H9 (cell line): ENCODE measurements at regions not wholly inside any gene's neighbourhood (a gene's known extent, or its start where the extent isn't known, plus 50 kb on each side); places are given as distances from the start of the nearest gene placed in this dataset.
A peak's percentile ranks its signal among the peaks of the same experiment; 100 is the strongest.

ENCODE experiments used
- DNase-seq: peaks from one replicate; pipeline ENCODE4 v3.0.0-alpha.2; 2017
- H2AFZ ChIP-seq: one replicate; pipeline ENCODE4 v1.6.1; 2013; ENCODE audit warnings: mild to moderate bottlenecking, low read length, control low read depth, moderate library complexity
- H2AK5ac ChIP-seq: 2 replicates; pipeline ENCODE4 v1.6.1; 2013; ENCODE audit warnings: low read length, control low read depth, mixed read lengths; ENCODE audit not compliant: insufficient read length
- H2BK120ac ChIP-seq: one replicate; pipeline ENCODE4 v1.6.1; 2013; ENCODE audit warnings: low read depth, mild to moderate bottlenecking, low read length, control low read depth, inconsistent platforms; ENCODE audit not compliant: poor library complexity, severe bottlenecking
- H2BK12ac ChIP-seq: 2 replicates; pipeline ENCODE4 v1.6.1; 2013; ENCODE audit warnings: low read length, control low read depth, mixed read lengths, low read depth; ENCODE audit not compliant: insufficient read length
- H2BK15ac ChIP-seq: 2 replicates; pipeline ENCODE4 v1.6.1; 2013; ENCODE audit warnings: low read depth, low read length, control low read depth
- H2BK20ac ChIP-seq: one replicate; pipeline ENCODE4 v1.6.1; 2013; ENCODE audit warnings: low read depth, mild to moderate bottlenecking, low read length, control low read depth, inconsistent platforms; ENCODE audit not compliant: poor library complexity, severe bottlenecking
- H2BK5ac ChIP-seq: 2 replicates; pipeline ENCODE4 v1.6.1; 2013; ENCODE audit warnings: low read length, control low read depth, mixed read lengths; ENCODE audit not compliant: insufficient read length
- H3K14ac ChIP-seq: 2 replicates; pipeline ENCODE4 v1.6.1; 2013; ENCODE audit warnings: low read length, control low read depth; ENCODE audit not compliant: insufficient read depth
- H3K18ac ChIP-seq: 2 replicates; pipeline ENCODE4 v1.6.1; 2013; ENCODE audit warnings: low read depth, mild to moderate bottlenecking, mixed read lengths, low read length, control low read depth; ENCODE audit not compliant: insufficient read length
- H3K23ac ChIP-seq: 2 replicates; pipeline ENCODE4 v1.6.1; 2013; ENCODE audit warnings: low read length, control low read depth, mixed read lengths, low read depth; ENCODE audit not compliant: insufficient read length
- H3K23me2 ChIP-seq: 2 replicates; pipeline ENCODE4 v1.6.1; 2013; ENCODE audit warnings: low read depth, mild to moderate bottlenecking, mixed read lengths, low read length, control low read depth; ENCODE audit not compliant: insufficient read length, poor library complexity, severe bottlenecking
- H3K27ac ChIP-seq: 2 replicates; pipeline ENCODE4 v1.5.1; 2013; ENCODE audit warnings: low read length, control low read depth, mixed read lengths, low read depth; ENCODE audit not compliant: insufficient read length
- H3K27me3 ChIP-seq: 2 replicates; pipeline ENCODE4 v1.6.1; 2013; ENCODE audit warnings: low read length, control low read depth, inconsistent platforms; ENCODE audit not compliant: insufficient read depth
- H3K4ac ChIP-seq: 2 replicates; pipeline ENCODE4 v1.6.1; 2013; ENCODE audit warnings: low read depth, mild to moderate bottlenecking, control low read depth, inconsistent platforms, low read length, moderate library complexity
- H3K4me1 ChIP-seq: 2 replicates; pipeline ENCODE4 v1.6.1; 2013; ENCODE audit warnings: low read length, control low read depth, inconsistent platforms; ENCODE audit not compliant: insufficient read depth
- H3K4me2 ChIP-seq: 2 replicates; pipeline ENCODE4 v1.6.1; 2013; ENCODE audit warnings: low read length, control low read depth, mixed read lengths; ENCODE audit not compliant: insufficient read length, insufficient read depth
- H3K56ac ChIP-seq: 2 replicates; pipeline ENCODE4 v1.6.1; 2013; ENCODE audit warnings: low read depth, mild to moderate bottlenecking, mixed read lengths, low read length, control low read depth; ENCODE audit not compliant: insufficient read length
- H3K79me1 ChIP-seq: 2 replicates; pipeline ENCODE4 v1.6.1; 2013; ENCODE audit warnings: low read depth, mild to moderate bottlenecking, moderate library complexity, low read length, control low read depth, inconsistent platforms; ENCODE audit not compliant: insufficient read depth, poor library complexity, severe bottlenecking
- H3K79me2 ChIP-seq: 2 replicates; pipeline ENCODE4 v1.6.1; 2013; ENCODE audit warnings: low read length, control low read depth, inconsistent platforms; ENCODE audit not compliant: insufficient read depth
- H3K9ac ChIP-seq: 2 replicates; pipeline ENCODE4 v1.6.1; 2013; ENCODE audit warnings: low read length, control low read depth, mixed read lengths; ENCODE audit not compliant: insufficient read length; ENCODE audit errors: extremely low read depth
- H3K9me3 ChIP-seq: one replicate; pipeline ENCODE4 v1.6.1; 2013; ENCODE audit warnings: low read depth, low read length, inconsistent platforms; ENCODE audit not compliant: control insufficient read depth
- H3T11ph ChIP-seq: one replicate; pipeline ENCODE4 v1.6.1; 2013; ENCODE audit warnings: mild to moderate bottlenecking, low read length, control low read depth, inconsistent platforms
- H4K20me1 ChIP-seq: one replicate; pipeline ENCODE4 v1.6.1; 2013; ENCODE audit not compliant: control insufficient read depth, insufficient read length, insufficient read depth
- H4K5ac ChIP-seq: 2 replicates; pipeline ENCODE4 v1.6.1; 2013; ENCODE audit warnings: low read depth, mild to moderate bottlenecking, mixed read lengths, low read length, control low read depth; ENCODE audit not compliant: insufficient read length
- H4K8ac ChIP-seq: replicated peaks from 2 replicates; pipeline ENCODE4 v1.6.1; 2013; ENCODE audit warnings: low read length, control low read depth, mixed read lengths, low read depth; ENCODE audit not compliant: insufficient read length
- H4K91ac ChIP-seq: 2 replicates; pipeline ENCODE4 v1.6.1; 2013; ENCODE audit warnings: low read depth, mild to moderate bottlenecking, moderate library complexity, mixed read lengths, low read length, control low read depth; ENCODE audit not compliant: insufficient read length
- H3K27ac Mint-ChIP-seq, 3 experiments: 2 replicates in 2 of 3; 3 replicates in 1 of 3; pipeline ENCODE4 v1.8.0; 2020 to 2021; ENCODE audit warnings: mixed read lengths in 3 of 3, mild to moderate bottlenecking in 1 of 3, moderate library complexity in 1 of 3
- H3K27me3 Mint-ChIP-seq: 2 replicates; pipeline ENCODE4 v1.8.0; 2021; ENCODE audit warnings: low read depth, mild to moderate bottlenecking, moderate library complexity, mixed read lengths
- H3K36me3 Mint-ChIP-seq, 3 experiments: 2 replicates in 2 of 3; 3 replicates in 1 of 3; pipeline ENCODE4 v1.8.0; 2020 to 2021; ENCODE audit warnings: low read depth in 3 of 3, mixed read lengths in 3 of 3; ENCODE audit not compliant: insufficient read depth in 1 of 3
- H3K4me1 Mint-ChIP-seq, 2 experiments: 2 replicates each; pipeline ENCODE4 v1.8.0; 2020; ENCODE audit warnings: mixed read lengths in 2 of 2
- H3K4me3 Mint-ChIP-seq, 2 experiments: 2 replicates in 1 of 2; 3 replicates in 1 of 2; pipeline ENCODE4 v1.8.0; 2020 to 2021; ENCODE audit warnings: mild to moderate bottlenecking in 2 of 2, mixed read lengths in 2 of 2, moderate library complexity in 1 of 2
- H3K9me3 Mint-ChIP-seq, 2 experiments: 2 replicates in 1 of 2; 3 replicates in 1 of 2; pipeline ENCODE4 v1.8.0; 2020; ENCODE audit warnings: mild to moderate bottlenecking in 2 of 2, mixed read lengths in 2 of 2, moderate library complexity in 1 of 2
- whole genome bisulfite sequencing: extraction: QIAGEN DNeasy Blood & Tissue Kit; methylation state at CpG from one replicate; pipeline ENCODE4 v1.1.7; 2013; ENCODE audit warnings: missing lambda C conversion rate, low lambda C conversion rate, mixed read lengths; ENCODE audit not compliant: insufficient read length; ENCODE audit errors: extremely low coverage; 5-methylcytosine and 5-hydroxymethylcytosine counted together
- TF ChIP-seq, protein P1 (sequence below): fragments of 200-600 bp; sonication (generic); conservative IDR thresholded peaks from 3 replicates; pipeline ENCODE4 v1.8.0; 2021; ENCODE audit warnings: antibody characterized with exemption, mild to moderate bottlenecking

DNA sequence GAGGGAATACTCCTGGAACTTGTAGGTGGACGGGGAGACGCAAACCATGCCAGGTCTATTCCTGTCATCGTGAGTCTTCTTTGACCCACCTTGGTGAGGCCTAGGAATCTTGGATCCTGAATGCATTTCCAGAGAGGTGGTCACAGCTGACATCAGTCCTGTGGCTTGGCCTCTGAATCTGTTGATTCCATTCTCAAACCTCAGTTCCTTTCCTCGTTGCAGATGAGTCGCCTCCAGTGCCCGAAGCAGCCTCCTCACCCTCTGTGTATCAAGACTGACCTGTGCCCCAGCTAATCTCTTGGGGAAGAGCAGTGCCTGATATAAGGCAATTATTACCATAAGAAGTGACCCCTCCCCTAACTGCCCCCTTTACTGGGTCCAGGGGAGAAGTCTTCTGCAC lies 118.1 kb downstream of the SMIM20 start:
- Histone ChIP-seq H3K56ac (no peak overlapping the region), H3K27ac (no peak overlapping the region), H2BK20ac (no peak overlapping the region), H3K4ac (no peak overlapping the region), H3K79me1 (no peaks in the 10 kb centered on the region), H3K9me3 (no peaks in the 10 kb centered on the region), H4K8ac (no peak overlapping the region), H2AK5ac (no peak overlapping the region), H2BK120ac (no peak overlapping the region), H3K79me2 (no peaks in the 10 kb centered on the region), H2AFZ (no peak overlapping the region), H4K91ac (no peak overlapping the region), H3K4me1 (peaks cover 3% of the 10 kb centered on the region), H2BK15ac (no peak overlapping the region), H3K4me2 (no peak overlapping the region), H2BK12ac (no peak overlapping the region), H3K18ac (no peak overlapping the region), H3K23ac (no peak overlapping the region), H2BK5ac (no peak overlapping the region), H3T11ph (no peak overlapping the region), H3K27me3 (no peaks in the 10 kb centered on the region), H4K20me1 (no peaks in the 10 kb centered on the region), H4K5ac (no peak overlapping the region), H3K9ac (no peak overlapping the region), H3K23me2 (peaks cover 22% of the 10 kb centered on the region), H3K14ac (no peak overlapping the region)
- no CpG with 5 or more reads among the region's 6 CpGs for WGBS
- H3K36me3 Mint-ChIP-seq: peaks cover 3 to 12% (median 9%) of the 10 kb centered on the region in 3 experiments; a peak in 6 of 7 replicates
- H3K27me3 Mint-ChIP-seq: peaks cover 2% of the 10 kb centered on the region; the same call in 1 of the 2 replicates
- no peak overlapping the region for H3K4me3 Mint-ChIP-seq
- H3K4me1 Mint-ChIP-seq: peaks cover 36 to 42% of the 10 kb centered on the region in 2 experiments
- H3K9me3 Mint-ChIP-seq: peaks cover 6 to 8% of the 10 kb centered on the region in 2 experiments
- no peak for DNase-seq
- TF ChIP-seq, protein P1, sequence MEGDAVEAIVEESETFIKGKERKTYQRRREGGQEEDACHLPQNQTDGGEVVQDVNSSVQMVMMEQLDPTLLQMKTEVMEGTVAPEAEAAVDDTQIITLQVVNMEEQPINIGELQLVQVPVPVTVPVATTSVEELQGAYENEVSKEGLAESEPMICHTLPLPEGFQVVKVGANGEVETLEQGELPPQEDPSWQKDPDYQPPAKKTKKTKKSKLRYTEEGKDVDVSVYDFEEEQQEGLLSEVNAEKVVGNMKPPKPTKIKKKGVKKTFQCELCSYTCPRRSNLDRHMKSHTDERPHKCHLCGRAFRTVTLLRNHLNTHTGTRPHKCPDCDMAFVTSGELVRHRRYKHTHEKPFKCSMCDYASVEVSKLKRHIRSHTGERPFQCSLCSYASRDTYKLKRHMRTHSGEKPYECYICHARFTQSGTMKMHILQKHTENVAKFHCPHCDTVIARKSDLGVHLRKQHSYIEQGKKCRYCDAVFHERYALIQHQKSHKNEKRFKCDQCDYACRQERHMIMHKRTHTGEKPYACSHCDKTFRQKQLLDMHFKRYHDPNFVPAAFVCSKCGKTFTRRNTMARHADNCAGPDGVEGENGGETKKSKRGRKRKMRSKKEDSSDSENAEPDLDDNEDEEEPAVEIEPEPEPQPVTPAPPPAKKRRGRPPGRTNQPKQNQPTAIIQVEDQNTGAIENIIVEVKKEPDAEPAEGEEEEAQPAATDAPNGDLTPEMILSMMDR: no peak
- peak overlapping the region; percentile 27 to 100 (median 91); a peak in 3 of 7 replicates for H3K27ac Mint-ChIP-seq
